GM20000 (cell line): ENCODE measurements at regions not wholly inside any gene's neighbourhood (a gene's known extent, or its start where the extent isn't known, plus 50 kb on each side); places are given as distances from the start of the nearest gene placed in this dataset.

Source experiments
- DNase-seq: peaks from one replicate; pipeline ENCODE4 v3.0.0; 2012; ENCODE audit warnings: low spot score
- CTCF ChIP-seq: IDR thresholded peaks from 2 replicates; pipeline ENCODE4 v1.5.1; 2012; ENCODE audit warnings: mild to moderate bottlenecking, control low read depth; ENCODE audit errors: extremely low read depth, missing control alignments

GRCh38 chr13:73662833-73663232 lies 471.4 kb downstream of the KLF12 start:
- no peak for DNase-seq
- TF ChIP-seq CTCF: no peak

DNA sequence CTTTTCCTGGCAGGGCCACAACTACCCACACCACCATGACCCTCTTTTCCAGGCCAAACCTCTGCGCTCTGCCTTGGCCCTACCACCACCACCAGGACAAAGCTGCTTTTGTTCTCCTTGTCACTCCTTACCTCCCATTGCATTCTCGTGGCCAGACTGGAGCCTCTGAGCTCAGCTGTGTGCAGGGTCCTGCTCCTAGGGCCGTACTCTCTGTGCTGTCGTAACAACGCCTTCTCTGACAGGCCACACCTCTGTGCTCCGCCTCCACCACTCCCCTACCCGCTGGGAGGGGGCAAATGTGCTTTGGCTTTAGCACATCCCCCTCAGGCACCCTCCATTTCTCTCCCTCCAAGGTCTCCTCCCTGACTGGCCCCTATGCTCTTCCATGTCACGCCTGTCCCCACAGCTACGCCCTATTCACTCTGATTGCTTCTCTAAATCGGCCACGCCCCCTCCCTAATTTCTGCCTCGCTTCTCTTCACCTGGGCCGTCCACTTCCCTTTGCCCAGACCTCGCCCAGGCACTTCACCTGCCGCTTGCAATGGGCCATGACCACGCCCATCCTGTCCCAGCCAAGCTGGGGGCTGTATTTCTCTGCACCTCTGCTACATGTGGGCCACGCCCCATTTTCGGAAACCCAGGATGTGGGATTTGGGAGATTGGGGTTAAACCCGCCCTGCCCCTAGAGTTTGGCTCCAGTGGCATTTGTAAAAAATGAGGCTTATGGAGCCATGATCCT lies 472.3 kb downstream of the KLF12 start:
- TF ChIP-seq CTCF: no peak
- DNase-seq: no peak

DNA sequence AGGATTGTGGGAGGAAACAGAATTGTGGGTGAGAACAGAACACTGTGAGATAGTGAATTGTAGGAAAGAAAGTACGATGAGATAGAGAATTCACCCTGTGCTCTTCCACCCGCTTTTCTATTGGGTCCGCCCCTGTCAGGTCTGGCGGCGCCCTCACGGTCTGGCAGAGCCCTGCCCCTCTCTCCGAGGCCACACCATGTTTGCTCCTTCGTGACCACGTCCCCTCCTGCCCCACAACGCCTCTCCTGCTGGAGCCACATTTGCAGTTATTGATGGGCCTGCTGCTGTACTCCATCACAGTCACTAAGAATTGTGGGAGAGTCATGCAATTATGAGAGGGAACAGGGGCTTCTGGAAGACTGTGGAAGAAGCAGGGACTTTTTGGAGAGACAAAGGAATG lies 473.1 kb downstream of the KLF12 start:
- no peak for DNase-seq
- no peak for TF ChIP-seq CTCF

- no peak for TF ChIP-seq CTCF
Observed at GRCh38 chr13:73658639-73659038, 475.6 kb downstream of the KLF12 start.

DNA sequence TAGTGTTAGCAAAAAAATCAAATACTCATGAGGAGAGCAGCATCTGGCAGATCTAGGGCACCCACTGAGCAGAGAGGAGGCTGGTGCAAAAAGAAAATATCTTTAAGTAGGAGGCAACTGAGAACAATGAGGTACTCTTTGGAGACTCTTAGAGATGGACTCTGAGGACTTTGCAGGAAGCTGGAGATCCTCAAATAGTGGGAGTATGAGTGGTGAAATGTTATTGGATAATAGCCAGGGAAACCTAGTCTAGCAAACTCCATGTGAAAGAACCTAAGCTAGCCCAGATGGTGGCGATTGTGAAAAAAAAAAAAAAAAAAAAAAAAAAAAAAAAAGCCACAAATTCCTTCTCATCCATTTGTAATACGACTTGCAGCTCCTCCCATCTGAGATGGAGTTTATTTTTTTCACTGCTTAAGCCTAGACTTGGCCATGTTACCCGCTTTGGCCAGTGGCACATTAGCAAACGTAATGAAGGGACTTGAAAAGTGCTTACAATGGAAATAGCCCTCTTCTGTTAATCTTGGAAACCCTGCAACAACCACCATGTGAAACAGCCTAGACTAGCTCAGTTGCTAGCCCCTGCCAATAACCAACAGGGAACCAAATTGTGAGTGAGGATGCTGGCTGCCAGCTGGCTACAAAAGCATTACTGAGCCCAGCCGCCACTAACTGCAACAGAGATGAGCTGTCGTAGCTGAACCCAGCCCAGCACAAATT lies 476.2 kb downstream of the KLF12 start:
- DNase-seq: no peak

More at GRCh38 chr13:73658639-73659038, 475.6 kb downstream of the KLF12 start:
- DNase-seq: no peak

DNA sequence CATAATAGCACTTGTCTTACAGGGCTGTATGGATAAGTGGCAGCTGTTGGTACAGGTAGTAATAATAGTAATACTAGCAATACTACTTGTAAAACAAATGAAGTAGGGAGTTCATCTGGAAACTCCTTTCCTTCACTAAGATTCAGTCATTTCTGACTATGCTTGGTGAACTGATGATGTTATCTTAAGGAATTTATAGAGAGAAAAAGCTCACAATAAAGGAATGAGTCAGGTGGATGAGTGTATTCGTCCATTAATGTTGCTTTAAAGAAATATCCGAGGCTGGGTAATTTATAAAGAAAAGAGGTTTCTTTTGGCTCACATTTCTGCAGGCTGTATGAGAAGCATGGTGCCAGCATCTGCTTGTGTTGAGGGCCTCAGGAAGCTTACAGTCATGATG lies 477.3 kb downstream of the KLF12 start:
- no peak for DNase-seq
- no peak for TF ChIP-seq CTCF

More for the DNA sequence above, 476.2 kb downstream of the KLF12 start:
- no peak for TF ChIP-seq CTCF

DNA sequence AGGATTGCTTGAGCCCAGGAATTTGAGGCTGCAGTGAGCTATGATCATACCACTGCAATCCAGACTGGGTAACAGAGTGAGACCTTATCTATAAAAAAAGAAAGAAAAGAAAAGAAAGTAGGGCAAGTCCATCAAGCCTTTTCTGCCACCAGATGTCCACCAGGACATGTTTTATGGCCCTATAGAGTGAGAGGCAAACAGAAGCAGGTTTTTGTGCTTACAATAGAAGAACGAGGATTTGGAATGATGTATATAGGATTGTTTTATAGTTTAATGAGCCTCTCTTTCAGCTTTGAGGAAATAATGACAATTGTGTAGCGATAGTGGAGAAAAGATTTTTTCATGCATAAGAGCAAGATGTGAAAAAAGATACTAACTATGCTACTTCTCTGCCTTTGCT lies 480.5 kb downstream of the KLF12 start:
- no peak for DNase-seq
- TF ChIP-seq CTCF: no peak
